ENCODE measurements at regions not wholly inside any gene's neighbourhood (a gene's known extent, or its start where the extent isn't known, plus 50 kb on each side); places are given as distances from the start of the nearest gene placed in this dataset.

- Histone ChIP-seq H3K4me1 (peaks cover 0 to 5% (median 0%) of the 10 kb centered on the region in 3 donors), H3K4me3 (no peak overlapping the region), H3K9me3 (no peaks in the 10 kb centered on the region), H3K27me3 (no peaks in the 10 kb centered on the region), H3K36me3 (no peaks in the 10 kb centered on the region), H3K27ac (no peak overlapping the region)
- no peak for TF ChIP-seq CTCF (IDR thresholded peaks at IDR 0.05)
- no peak for TF ChIP-seq POLR2AphosphoS5 (IDR thresholded peaks at IDR 0.05)
- no peak for TF ChIP-seq POLR2A (IDR thresholded peaks at IDR 0.05)
- TF ChIP-seq EP300 (IDR thresholded peaks at IDR 0.05): no peak
- WGBS, 2 donors (ENCODE audit: low coverage in 1 of 2): no CpG with 5 or more reads among the region's 19 CpGs
- no peak for ATAC-seq
Observed at GRCh38 chr6:163671355-163671754, 256.8 kb downstream of the QKI start.

- 83 to 100% methylated on average over 1 of the region's 1 CpG for WGBS, 2 donors (ENCODE audit: low coverage in 1 of 2)
Observed at GRCh38 chr6:163670336-163670735, 255.8 kb downstream of the QKI start.

GRCh38 chr6:163668061-163668426 lies 253.5 kb downstream of the QKI start:
- no peak for ATAC-seq
- WGBS, 2 donors (ENCODE audit: low coverage in 1 of 2): 34 to 59% methylated on average over 3 to 4 of the region's 4 CpGs
- Histone ChIP-seq H3K27me3 (no peaks in the 10 kb centered on the region), H3K4me1 (peaks cover 0 to 5% (median 0%) of the 10 kb centered on the region in 3 donors), H3K27ac (no peak overlapping the region), H3K9me3 (no peaks in the 10 kb centered on the region), H3K36me3 (no peaks in the 10 kb centered on the region), H3K4me3 (no peak overlapping the region)
- TF ChIP-seq POLR2A (IDR thresholded peaks at IDR 0.05): no peak
- no peak for TF ChIP-seq POLR2AphosphoS5 (IDR thresholded peaks at IDR 0.05)
- no peak for TF ChIP-seq CTCF (IDR thresholded peaks at IDR 0.05)
- TF ChIP-seq EP300 (IDR thresholded peaks at IDR 0.05): no peak

More at GRCh38 chr6:163670336-163670735, 255.8 kb downstream of the QKI start:
- no peaks in the 10 kb centered on the region for H3K27me3 ChIP-seq
- H3K4me1 ChIP-seq: peaks cover 0 to 5% (median 0%) of the 10 kb centered on the region in 3 donors
- H3K36me3 ChIP-seq: no peaks in the 10 kb centered on the region
- no peak for ATAC-seq
- TF ChIP-seq POLR2AphosphoS5 (IDR thresholded peaks at IDR 0.05) (no peak), CTCF (IDR thresholded peaks at IDR 0.05) (no peak), EP300 (IDR thresholded peaks at IDR 0.05) (no peak), POLR2A (IDR thresholded peaks at IDR 0.05) (no peak)
- H3K4me3 ChIP-seq: no peak overlapping the region
- no peak overlapping the region for H3K27ac ChIP-seq
- no peaks in the 10 kb centered on the region for H3K9me3 ChIP-seq

GRCh38 chr6:163667372-163668060 lies 253.0 kb downstream of the QKI start:
- ATAC-seq: peak; percentile 73
- WGBS, 2 donors (ENCODE audit: low coverage in 1 of 2): 38 to 49% methylated on average over 12 to 13 of the region's 13 CpGs
- no peaks in the 10 kb centered on the region for H3K36me3 ChIP-seq
- no peak overlapping the region for H3K4me3 ChIP-seq
- H3K27me3 ChIP-seq: no peaks in the 10 kb centered on the region
- peaks cover 0 to 5% (median 0%) of the 10 kb centered on the region in 3 donors for H3K4me1 ChIP-seq
- TF ChIP-seq POLR2A (IDR thresholded peaks at IDR 0.05): no peak
- no peak for TF ChIP-seq CTCF (IDR thresholded peaks at IDR 0.05)
- no peak for TF ChIP-seq POLR2AphosphoS5 (IDR thresholded peaks at IDR 0.05)
- no peaks in the 10 kb centered on the region for H3K9me3 ChIP-seq
- no peak overlapping the region for H3K27ac ChIP-seq

GRCh38 chr6:163665464-163665863 lies 250.9 kb downstream of the QKI start:
- Histone ChIP-seq H3K27ac (no peak overlapping the region), H3K36me3 (no peaks in the 10 kb centered on the region), H3K4me1 (peaks cover 0 to 5% (median 0%) of the 10 kb centered on the region in 3 donors), H3K27me3 (no peaks in the 10 kb centered on the region), H3K4me3 (no peak overlapping the region), H3K9me3 (no peaks in the 10 kb centered on the region)
- TF ChIP-seq POLR2A (IDR thresholded peaks at IDR 0.05): no peak
- TF ChIP-seq POLR2AphosphoS5 (IDR thresholded peaks at IDR 0.05): no peak
- TF ChIP-seq CTCF (IDR thresholded peaks at IDR 0.05): no peak
- no peak for TF ChIP-seq EP300 (IDR thresholded peaks at IDR 0.05)
- no peak for ATAC-seq
- 100% methylated on average over 1 of the region's 1 CpG for WGBS, 2 donors (ENCODE audit: low coverage in 1 of 2)
